GM19455 (cell line): ENCODE measurements at regions not wholly inside any gene's neighbourhood (a gene's known extent, or its start where the extent isn't known, plus 50 kb on each side); places are given as distances from the start of the nearest gene placed in this dataset.
"Not testable (repeated sequence)": the region's sequence is repeated elsewhere in the genome, so short reads cannot be mapped to it uniquely, and the experiment has no call there.

Experiments
- ATAC-seq: cut with Tn5 transposase; IDR thresholded peaks from one replicate; pipeline ENCODE4 v1.9.1; 2021; ENCODE audit not compliant: unreplicated experiment

GRCh38 chr10:118870467-118871243 is 115.9 kb upstream of the CACUL1 start:
- no peak for ATAC-seq

DNA sequence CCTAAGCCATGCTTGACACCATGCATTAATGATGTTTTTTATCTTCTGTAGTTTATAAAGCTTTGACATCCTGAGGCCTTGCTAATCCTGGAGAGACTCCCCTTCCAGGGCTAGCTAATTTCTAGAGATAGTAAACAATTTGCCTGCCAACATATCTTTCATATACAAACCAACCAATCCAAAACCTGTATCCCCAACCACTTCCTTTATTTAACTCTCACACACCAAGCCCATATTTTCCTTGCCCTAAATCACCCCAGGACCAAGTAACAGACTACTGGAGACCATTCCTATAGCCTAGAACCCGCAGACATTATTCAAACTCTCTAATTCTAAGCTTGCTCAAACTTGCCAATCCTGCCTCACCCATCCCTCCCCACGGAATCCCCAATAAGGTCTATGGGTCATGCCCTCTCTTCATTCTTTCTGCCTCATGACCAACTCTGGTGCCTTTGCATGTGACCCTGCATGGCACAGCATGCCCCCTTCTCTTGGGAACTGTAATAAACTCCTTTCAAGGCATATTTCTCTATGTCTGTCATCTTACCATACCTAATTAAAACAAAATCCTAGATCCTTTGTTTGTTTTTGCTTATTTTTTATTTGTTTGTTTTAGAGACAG is 116.6 kb upstream of the CACUL1 start:
- no peak for ATAC-seq

GRCh38 chr10:118873091-118873737 is 118.4 kb upstream of the CACUL1 start:
- no peak for ATAC-seq

- ATAC-seq: no peak
Measured at GRCh38 chr10:118873738-118874105, 119.0 kb upstream of the CACUL1 start.

GRCh38 chr10:118874171-118874570 is 119.4 kb upstream of the CACUL1 start:
- no peak for ATAC-seq

DNA sequence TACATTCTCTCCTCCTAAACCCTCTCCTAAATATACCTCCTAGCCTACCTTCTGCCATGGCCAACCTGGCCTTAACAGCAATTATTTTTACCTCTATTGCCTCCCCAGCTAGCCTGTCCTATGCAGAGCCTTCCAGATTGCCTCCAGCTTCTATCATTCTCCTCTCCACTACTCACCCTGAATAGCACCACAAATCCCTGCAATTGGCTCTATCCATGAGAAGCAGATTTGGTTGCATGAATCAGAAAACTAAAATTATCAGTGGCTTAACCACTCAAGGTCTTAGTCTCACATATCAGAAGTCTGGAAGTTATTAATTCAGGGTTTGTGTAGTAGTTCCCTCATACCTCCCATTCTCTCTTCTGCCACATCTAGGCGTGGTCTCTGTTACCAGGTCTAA is 120.3 kb upstream of the CACUL1 start:
- ATAC-seq: no peak

- no peak for ATAC-seq
Measured at GRCh38 chr10:118882741-118883140, 128.0 kb upstream of the CACUL1 start.

DNA sequence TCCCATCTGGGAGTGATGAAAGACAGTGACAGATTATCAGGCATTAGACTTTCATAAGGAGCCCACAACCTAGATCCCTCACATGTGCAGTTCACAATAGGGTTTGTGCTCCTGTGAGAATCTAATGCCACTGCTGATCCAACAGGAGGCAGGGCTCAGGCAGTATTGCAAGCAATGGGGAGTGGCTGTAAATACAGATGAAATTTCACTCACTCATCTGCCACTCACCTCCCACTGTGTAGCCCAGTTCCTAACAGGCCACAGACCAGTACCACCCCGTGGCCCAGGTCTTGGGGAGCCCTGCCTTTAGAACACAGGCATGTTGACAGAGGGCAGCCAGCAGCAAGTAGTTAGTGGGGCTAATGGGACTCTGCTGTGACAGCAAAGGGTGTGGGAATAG is 137.3 kb upstream of the NANOS1 start:
- ATAC-seq: no peak

- not testable (repeated sequence) for ATAC-seq
Measured at GRCh38 chr10:118894891-118895290, 134.6 kb upstream of the NANOS1 start.

GRCh38 chr10:118900617-118901016 is 128.9 kb upstream of the NANOS1 start:
- no peak for ATAC-seq

DNA sequence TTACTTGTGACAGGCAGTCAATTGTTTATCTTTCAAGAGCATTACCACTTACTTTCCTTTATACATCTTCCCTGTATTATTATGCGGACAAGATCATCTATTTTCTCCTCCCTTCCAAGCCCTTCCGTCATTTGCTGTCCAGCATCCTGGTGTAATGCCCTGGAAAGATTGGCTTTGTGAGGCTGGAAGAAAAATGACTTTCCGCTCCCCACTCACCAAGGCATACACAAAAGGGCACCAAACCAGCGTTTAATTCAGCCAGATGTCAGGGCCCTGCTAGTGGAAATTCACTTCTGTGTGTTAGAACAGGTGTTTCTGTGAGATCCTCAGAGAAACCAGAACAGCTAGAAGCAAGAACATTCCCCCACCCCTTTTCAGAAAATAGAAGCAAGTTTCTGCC is 128.1 kb upstream of the NANOS1 start:
- no peak for ATAC-seq

GRCh38 chr10:118901906-118902305 is 127.6 kb upstream of the NANOS1 start:
- no peak for ATAC-seq

- ATAC-seq: not testable (repeated sequence)
Measured at GRCh38 chr10:118902656-118903055, 126.9 kb upstream of the NANOS1 start.

DNA sequence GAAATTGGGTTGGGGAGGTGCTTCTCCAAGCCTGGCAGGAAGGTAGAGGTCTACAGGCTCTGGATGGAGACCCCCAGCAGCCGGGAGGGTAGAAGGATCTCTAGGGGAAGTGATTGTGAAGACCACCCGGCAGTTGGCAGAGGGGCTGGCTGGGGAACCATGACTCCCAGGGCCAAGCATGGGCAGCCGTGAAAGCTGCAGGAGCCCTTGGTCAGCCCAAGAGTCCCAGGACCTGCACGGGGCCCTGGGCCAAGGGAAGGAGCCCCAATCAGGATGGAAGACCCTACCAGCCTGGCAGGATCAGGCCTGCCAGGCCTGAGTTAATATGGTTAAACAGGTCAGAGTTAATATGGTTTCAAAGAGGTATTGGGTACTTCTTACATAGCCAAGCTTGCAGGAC is 126.3 kb upstream of the NANOS1 start:
- no peak for ATAC-seq

- ATAC-seq: no peak
Measured at GRCh38 chr10:118903691-118904090, 125.8 kb upstream of the NANOS1 start.

DNA sequence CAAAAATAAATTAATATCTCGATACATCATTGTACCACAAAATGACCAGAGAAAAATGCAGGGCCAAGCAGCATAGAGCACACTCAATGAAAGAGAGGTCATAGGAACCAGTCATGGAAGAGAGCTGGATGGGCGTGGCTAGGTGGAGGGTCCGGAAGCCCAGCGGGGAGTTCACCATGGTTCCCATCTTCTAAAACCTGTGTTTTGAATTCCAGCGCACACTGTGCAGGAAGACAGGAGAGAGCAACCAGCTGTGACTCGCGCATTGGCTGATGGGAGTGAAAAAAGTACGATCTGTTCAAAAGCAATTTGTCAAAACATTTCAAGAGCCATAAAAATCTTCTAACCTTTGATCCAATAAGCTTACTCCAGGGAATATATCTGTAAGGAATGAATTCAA is 125.2 kb upstream of the NANOS1 start:
- ATAC-seq: no peak

GRCh38 chr10:118907051-118907450 is 122.5 kb upstream of the NANOS1 start:
- ATAC-seq: no peak

DNA sequence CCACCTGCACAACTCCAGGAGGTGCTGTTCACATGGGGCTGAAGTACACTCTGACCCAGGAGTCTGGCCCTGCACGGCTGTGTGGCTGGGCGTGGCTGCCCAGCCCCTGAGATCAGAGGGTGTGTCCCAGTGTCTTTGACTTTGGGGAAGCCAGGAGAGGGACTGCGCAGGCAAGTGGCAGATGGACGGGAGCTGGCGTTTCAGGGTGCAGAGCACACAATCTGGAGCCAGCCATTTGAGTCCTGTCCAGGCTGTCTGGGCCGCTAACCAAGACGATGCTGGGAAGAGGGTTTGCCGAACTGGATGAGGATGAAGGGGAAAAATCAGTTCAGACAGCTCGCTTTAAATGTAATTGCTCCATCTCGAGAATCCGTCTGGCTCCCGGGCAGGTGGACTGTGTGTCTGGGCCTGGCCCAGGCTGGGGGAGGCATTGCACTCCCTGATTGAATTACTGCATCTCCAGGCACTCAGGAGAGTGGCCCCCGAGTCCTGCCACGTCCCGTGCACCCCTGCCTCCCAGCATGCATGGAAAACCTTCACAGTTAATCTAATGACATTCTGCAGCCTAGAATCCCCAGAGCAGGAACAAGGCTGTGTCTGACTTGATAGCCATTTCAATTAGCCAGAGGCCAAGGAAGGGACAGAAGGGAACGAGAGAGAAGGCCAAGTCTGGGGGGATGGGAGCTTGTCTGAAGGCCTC is 120.8 kb upstream of the NANOS1 start:
- ATAC-seq: no peak

- ATAC-seq: no peak
Measured at GRCh38 chr10:118910702-118911101, 118.8 kb upstream of the NANOS1 start.

- ATAC-seq: no peak
Measured at GRCh38 chr10:118911363-118911762, 118.2 kb upstream of the NANOS1 start.

- no peak for ATAC-seq
Measured at GRCh38 chr10:118912961-118913600, 116.4 kb upstream of the NANOS1 start.
